DOHH2 (cell line): ENCODE measurements at regions not wholly inside any gene's neighbourhood (a gene's known extent, or its start where the extent isn't known, plus 50 kb on each side); places are given as distances from the start of the nearest gene placed in this dataset.

Experiments used
- H3F3A ChIP-seq: fragments of 200-600 bp; sonication (generic), shearing (Covaris generic); 2 replicates; pipeline ENCODE4 v1.6.0; 2016; ENCODE audit warnings: antibody characterized with exemption, mild to moderate bottlenecking; ENCODE audit not compliant: control insufficient read depth, insufficient read depth
- H3K27ac ChIP-seq: fragments of 200-600 bp; sonication (generic); 2 replicates; pipeline ENCODE4 v1.5.1; 2014; ENCODE audit warnings: low read depth, mild to moderate bottlenecking, low read length, moderate library complexity
- H3K27me3 ChIP-seq: fragments of 200-600 bp; sonication (generic); 2 replicates; pipeline ENCODE4 v1.6.1; 2014; ENCODE audit warnings: mild to moderate bottlenecking, low read length, mixed read lengths; ENCODE audit not compliant: control insufficient read depth
- H3K36me3 ChIP-seq: fragments of 200-600 bp; sonication (generic); 2 replicates; pipeline ENCODE4 v1.6.1; 2014; ENCODE audit warnings: mild to moderate bottlenecking, low read length, moderate library complexity, mixed read lengths; ENCODE audit not compliant: control insufficient read depth
- H3K4me1 ChIP-seq: fragments of 200-600 bp; sonication (generic); 2 replicates; pipeline ENCODE4 v1.6.1; 2014; ENCODE audit warnings: mild to moderate bottlenecking, low read length, mixed read lengths; ENCODE audit not compliant: control insufficient read depth
- H3K4me2 ChIP-seq: fragments of 200-600 bp; sonication (generic); 2 replicates; pipeline ENCODE4 v1.6.0; 2014; ENCODE audit warnings: mild to moderate bottlenecking, low read length, moderate library complexity
- H3K4me3 ChIP-seq: fragments of 200-600 bp; sonication (generic); 2 replicates; pipeline ENCODE4 v1.5.1; 2014; ENCODE audit warnings: mild to moderate bottlenecking, low read length, mixed read lengths
- H3K79me2 ChIP-seq: fragments of 200-600 bp; sonication (generic); 2 replicates; pipeline ENCODE4 v1.6.1; 2014; ENCODE audit warnings: mild to moderate bottlenecking, low read length, mixed read lengths; ENCODE audit not compliant: control insufficient read depth
- H3K9me2 ChIP-seq: fragments of 200-600 bp; sonication (generic); replicated peaks from 2 replicates; pipeline ENCODE4 v1.6.1; 2014; ENCODE audit warnings: mild to moderate bottlenecking, low read length, mixed read lengths; ENCODE audit not compliant: control insufficient read depth
- H3K9me3 ChIP-seq: fragments of 200-600 bp; sonication (generic); 2 replicates; pipeline ENCODE4 v1.6.1; 2014; ENCODE audit warnings: antibody characterized with exemption, low read length, mixed read lengths; ENCODE audit not compliant: control insufficient read depth, insufficient read depth
- H4K20me1 ChIP-seq: fragments of 200-600 bp; sonication (generic); 2 replicates; pipeline ENCODE4 v1.6.0; 2014; ENCODE audit warnings: low read depth, mild to moderate bottlenecking, antibody characterized with exemption, low read length, moderate library complexity; ENCODE audit not compliant: control insufficient read depth, insufficient read depth
- CTCF ChIP-seq: fragments of 200-600 bp; sonication (generic); IDR thresholded peaks from one replicate; pipeline ENCODE4 v1.5.1; 2014; ENCODE audit warnings: antibody characterized with exemption, mild to moderate bottlenecking, low read depth, low read length; ENCODE audit not compliant: poor library complexity, severe bottlenecking
- EZH2phosphoT487 ChIP-seq: fragments of 200-600 bp; sonication (generic); IDR thresholded peaks from 2 replicates; pipeline ENCODE4 v1.6.1; 2017; ENCODE audit warnings: borderline replicate concordance, mild to moderate bottlenecking, antibody characterized with exemption, low read length, moderate library complexity, mixed read lengths

- peaks cover 8% of the 10 kb centered on the region; the same call in 1 of the 2 replicates for H3K9me3 ChIP-seq
- H3K27me3 ChIP-seq, result no peaks in the 10 kb centered on the region
- H3K79me2 ChIP-seq, result no peaks in the 10 kb centered on the region
- no peaks in the 10 kb centered on the region for H3F3A ChIP-seq
- no peaks in the 10 kb centered on the region for H3K9me2 ChIP-seq
- no peaks in the 10 kb centered on the region for H3K36me3 ChIP-seq
- no peaks in the 10 kb centered on the region for H3K4me1 ChIP-seq
- H3K27ac ChIP-seq, result no peak overlapping the region
- TF ChIP-seq EZH2phosphoT487, result no peak
- no peak for TF ChIP-seq CTCF
- no peak overlapping the region for H3K4me2 ChIP-seq
- H4K20me1 ChIP-seq, result no peaks in the 10 kb centered on the region
- no peak overlapping the region for H3K4me3 ChIP-seq
Measured at GRCh38 chr11:95344932-95345642, 114.1 kb upstream of the SESN3 start.

GRCh38 chr11:95341221-95341620 is 110.2 kb upstream of the SESN3 start:
- Histone ChIP-seq H3K36me3 (no peaks in the 10 kb centered on the region), H3K4me1 (peaks cover 11% of the 10 kb centered on the region), H3K27me3 (no peaks in the 10 kb centered on the region)

GRCh38 chr11:95339086-95339901 is 108.3 kb upstream of the SESN3 start:
- Histone ChIP-seq H3F3A (no peaks in the 10 kb centered on the region), H3K4me1 (peaks cover 11% of the 10 kb centered on the region), H3K27me3 (no peaks in the 10 kb centered on the region), H3K4me2 (no peak overlapping the region), H3K4me3 (no peak overlapping the region), H4K20me1 (no peaks in the 10 kb centered on the region), H3K9me2 (no peaks in the 10 kb centered on the region), H3K36me3 (no peaks in the 10 kb centered on the region), H3K79me2 (no peaks in the 10 kb centered on the region), H3K27ac (no peak overlapping the region), H3K9me3 (no peaks in the 10 kb centered on the region)
- TF ChIP-seq CTCF (no peak), EZH2phosphoT487 (no peak)

More at GRCh38 chr11:95341221-95341620, 110.2 kb upstream of the SESN3 start:
- Histone ChIP-seq H3K4me3 (no peak overlapping the region), H3K27ac (no peak overlapping the region), H3K9me2 (no peaks in the 10 kb centered on the region), H3K9me3 (no peaks in the 10 kb centered on the region), H3K79me2 (no peaks in the 10 kb centered on the region), H3F3A (no peaks in the 10 kb centered on the region), H3K4me2 (no peak overlapping the region), H4K20me1 (no peaks in the 10 kb centered on the region)
- TF ChIP-seq EZH2phosphoT487 (no peak), CTCF (no peak)
